ENCODE measurements at regions not wholly inside any gene's neighbourhood (a gene's known extent, or its start where the extent isn't known, plus 50 kb on each side); places are given as distances from the start of the nearest gene placed in this dataset.
"Not testable (repeated sequence)": the region's sequence is repeated elsewhere in the genome, so short reads cannot be mapped to it uniquely, and the experiment has no call there.

DNA sequence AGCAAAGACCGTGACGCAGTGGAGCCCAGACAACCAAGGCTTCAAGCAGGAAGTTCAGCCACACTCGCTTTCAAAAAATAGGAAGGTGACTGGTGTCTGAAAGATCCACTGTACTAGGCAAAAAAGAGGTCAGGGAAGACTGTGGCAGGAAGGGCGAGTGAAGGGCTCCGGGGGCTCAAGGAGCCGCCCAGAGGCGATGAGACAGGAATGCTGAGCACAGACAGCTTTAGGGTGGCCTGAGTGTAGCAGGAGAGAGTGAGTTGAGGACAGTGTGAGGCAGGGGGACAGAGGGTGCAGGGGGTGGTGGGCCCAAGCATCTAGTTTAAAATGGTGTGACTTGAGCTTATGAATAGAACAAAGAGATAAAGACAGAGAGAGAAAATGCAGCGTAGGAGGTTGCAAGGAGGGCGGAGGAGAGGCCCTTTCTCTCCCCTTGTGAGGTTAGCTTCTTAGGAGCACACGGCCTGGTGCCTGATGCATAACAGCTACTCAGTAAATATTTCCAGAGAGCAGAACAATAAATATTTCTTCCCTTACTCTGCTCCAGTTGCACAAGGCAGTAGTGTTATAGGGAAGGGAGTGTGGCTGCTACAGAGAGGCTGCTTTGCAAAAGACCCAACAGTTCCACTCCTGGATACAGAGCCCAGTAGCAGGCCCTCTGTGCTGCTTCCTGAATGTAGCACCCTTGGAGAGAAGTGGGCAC lies 789.7 kb upstream of the RAB6C start:
- no peak for DNase-seq

DNA sequence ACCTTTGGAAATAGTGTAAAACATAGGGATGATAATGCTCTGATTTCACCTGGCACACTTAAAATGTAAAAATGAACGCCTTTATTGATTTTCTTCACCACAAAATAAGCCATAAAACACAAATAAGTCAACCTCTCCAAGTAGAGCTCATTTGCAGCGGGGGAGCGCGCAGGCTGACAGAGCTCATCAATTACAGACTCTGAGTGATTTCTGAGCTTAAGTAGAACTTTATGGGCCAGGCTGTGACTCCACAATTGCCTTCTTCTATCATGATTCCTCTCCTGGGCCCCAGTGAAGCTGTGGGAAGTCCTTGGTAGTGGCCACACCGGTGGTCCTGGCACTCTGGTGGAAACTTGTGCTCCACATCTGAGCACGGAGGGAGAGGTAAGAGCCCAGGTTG lies 789.0 kb upstream of the RAB6C start:
- no peak for DNase-seq

DNA sequence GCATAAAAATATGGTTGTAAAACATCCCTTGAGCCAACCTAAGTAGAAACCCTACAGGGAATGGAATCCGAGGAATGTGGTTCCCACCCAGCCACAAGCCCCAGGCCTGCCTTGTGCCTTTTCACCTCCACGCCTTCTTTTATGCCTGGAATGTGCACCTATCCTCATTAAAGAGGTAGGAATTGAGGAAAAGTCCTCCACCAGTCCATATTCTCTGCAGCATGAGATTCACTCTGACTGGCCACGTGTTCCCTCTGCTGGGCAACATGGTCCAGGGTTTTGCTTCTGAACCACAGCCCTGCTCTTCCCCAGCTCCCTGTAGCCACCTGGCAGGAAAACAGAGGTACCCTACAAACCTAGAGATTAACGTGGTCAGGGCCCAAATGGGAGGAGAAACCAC lies 787.9 kb upstream of the RAB6C start:
- DNase-seq: no peak

DNA sequence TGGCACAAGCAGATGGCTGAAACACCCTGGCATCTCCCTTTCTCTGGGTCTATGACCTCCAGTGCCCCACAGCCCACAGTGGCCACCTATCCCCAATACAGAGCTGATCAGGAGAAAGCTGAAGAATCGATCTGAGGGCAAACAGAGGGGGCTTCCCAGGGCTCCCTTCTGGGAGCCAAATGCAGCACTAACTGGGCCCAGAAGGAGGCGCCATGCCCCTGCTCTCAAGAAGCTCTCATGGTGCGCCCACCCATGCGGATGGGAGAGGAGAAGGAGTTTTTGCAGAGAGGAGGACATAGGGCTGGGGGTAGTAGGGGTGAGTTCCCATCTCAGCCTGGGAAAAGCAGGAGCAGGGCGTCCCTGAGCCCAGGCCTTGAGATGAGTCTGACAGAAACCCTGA lies 787.3 kb upstream of the RAB6C start:
- DNase-seq: no peak

DNA sequence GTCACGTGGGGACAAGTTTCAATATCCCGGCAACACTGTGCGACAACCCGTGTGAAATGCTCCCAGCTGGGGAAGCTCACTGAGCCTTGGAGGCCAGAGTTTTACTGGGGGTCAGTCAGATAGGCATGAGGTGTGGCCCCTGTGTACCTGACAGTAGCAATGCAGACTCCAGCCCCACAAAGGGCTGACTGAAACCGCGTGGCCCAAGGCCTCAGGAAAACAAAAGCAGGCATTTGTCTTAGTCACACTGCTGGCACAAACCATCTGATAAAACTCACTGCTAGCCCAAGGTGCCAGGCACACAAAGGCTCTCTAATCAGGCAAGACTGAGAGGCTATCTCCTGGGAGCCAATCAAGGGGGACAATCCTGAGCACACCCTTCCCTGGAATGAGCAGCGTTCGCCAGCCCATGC lies 786.6 kb upstream of the RAB6C start:
- no peak for DNase-seq

DNA sequence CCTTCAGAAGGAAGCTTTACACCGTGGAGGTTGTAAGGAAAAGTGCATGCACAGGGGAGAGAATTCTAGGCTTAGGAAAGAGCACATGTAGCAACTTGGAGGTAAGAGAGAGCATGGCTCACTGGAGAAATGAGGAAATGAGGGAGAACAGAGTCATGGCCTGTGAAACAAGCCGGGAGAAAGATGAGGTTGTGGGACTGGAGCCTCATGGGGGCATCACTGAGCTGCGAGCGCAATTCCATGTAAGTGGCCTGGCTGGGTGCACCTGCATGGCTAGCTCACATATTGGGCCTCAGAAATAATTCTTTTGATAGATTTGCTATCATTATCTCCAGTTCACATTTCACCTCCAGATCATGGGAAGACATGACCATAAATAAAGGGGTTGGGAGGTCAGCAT lies 785.5 kb upstream of the RAB6C start:
- no peak for DNase-seq

DNA sequence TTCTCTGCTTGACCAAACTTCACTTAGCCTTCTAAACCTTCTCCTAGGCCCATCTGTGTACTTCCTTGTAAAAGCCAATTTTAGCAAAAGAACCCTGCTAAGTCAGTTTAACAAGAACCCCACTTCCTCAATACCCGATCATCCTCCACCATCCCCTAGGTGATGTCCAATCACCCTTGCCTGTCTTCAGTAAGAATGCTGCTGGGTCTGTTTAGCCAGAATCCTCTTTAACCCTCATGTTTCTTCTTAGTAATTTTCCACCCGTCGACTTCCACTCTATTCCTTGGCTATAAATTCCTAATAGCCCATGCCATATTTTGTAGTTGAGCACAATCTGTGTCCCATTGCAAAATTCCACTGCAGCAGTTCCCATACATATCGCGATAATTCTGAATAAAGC lies 780.0 kb upstream of the RAB6C start:
- DNase-seq: no peak

DNA sequence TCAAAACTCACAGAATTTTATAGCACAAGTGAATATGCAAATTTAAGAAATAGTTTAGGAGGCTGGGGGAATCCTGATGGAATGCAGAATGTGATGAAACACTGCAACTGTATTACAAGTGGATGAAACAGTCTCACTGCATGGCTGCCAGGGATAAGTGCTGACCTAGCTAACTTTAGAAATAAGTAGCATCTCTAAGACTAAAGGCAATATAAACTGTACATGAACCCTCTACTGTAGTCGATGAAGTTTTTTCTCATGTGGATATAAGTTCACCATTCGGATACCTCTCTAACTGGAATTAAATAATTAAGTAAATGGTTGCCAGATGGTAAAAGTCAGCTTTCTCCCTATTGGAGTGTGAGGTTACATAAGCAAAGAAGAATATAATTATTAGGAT lies 777.8 kb upstream of the RAB6C start:
- DNase-seq: no peak

DNA sequence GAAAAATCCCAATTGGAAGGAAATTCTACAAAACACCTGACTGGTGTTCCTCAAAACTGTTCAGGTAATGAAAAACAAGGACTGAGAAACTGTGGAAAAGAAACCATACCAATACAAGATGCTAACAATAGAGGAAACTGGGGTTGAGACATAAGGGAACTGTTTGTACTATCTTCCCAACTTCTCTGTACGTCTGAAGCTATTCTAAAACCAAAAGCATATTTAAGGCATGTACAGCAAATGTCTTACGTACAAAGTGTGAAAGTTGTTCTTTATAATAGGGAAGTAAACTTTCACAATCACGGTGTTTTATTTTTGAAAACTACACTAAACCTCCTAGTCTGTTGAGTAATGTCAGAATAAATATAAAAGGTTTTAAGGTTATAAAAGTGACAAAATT lies 776.1 kb upstream of the RAB6C start:
- DNase-seq: no peak

DNA sequence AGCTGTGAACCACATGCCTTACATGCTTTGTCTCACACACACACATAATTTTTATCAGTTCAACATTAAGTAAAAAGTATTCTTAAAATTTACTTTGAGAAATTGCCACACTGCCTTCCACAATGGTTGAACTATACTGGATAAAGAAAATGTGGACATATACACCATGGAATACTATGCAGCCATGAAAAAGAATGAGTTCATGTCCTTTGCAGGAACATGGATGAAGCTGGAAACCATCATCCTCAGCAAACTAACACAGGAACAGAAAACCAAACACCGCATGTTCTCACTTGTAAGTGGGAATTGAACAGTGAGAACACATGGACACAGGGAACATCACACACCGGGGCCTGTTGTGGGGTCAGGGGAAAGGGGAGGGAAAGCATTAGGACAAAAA lies 774.9 kb upstream of the RAB6C start:
- not testable (repeated sequence) for DNase-seq

DNA sequence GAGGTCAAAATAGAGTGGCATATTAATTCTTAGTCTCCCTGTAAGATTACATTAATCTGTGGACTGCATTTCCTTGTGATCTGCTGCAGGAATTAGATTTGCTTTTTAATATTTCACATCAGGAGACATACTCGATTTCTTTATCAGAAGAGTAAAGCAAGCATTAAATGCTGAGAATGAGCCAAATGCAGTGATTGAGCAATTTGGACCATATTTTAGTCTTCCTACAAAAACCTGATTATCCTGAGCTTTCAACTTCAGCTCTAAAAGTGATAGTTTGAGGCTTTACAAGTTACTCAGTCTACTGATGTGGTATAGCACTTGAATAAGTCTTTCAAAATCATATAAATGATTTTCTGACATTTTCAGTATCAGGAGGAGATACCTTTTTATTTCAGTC lies 774.3 kb upstream of the RAB6C start:
- no peak for DNase-seq

DNA sequence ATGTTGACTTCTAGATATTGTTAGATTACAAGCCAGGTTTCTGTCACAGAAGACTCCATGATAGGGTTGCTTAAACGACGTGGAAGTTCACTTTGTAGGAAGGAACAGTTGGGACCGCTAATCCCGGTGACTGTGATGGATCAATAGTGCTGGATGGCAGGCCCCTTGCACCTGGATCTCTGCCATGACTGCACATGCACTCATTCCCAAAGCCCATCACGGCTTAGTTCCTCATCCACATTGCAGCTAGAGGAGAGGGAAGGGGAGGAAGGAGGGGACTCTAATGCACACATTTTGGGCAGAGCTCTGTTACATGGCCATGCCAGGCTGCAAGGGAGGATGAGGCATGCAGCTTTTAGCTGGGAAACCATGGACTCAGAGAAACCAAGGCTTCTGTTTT lies 773.7 kb upstream of the RAB6C start:
- DNase-seq: no peak

DNA sequence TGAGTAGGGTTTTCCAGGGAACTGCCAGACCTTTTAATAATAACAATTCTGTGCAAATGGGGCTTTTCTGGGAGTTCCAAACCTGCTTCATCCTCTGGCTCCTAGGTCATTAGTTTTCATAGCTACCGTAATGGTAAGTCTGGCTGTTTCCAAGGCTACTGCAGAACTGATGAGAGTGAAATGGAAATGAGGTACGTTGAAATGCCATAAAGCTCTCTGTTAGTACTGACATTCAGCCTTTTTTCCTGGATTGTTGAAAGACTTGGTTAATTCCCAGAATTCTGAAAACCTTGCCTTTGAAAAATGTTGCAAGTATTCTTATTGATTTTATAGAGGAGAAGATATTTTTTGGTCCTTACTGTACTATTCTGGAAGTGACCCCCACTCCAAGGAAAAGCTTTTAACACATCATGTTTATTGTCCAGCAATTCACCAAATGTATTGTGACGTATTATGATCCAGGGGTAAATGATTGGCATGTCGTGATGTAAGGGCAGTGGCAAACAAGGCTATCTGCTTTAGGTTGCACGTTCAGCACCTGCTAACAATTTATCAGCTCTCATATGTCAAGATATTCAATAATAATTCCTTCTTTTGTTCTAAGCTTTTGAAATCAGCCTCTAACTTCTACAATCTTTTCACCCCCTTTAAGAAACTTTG lies 767.0 kb upstream of the RAB6C start:
- no peak for DNase-seq

DNA sequence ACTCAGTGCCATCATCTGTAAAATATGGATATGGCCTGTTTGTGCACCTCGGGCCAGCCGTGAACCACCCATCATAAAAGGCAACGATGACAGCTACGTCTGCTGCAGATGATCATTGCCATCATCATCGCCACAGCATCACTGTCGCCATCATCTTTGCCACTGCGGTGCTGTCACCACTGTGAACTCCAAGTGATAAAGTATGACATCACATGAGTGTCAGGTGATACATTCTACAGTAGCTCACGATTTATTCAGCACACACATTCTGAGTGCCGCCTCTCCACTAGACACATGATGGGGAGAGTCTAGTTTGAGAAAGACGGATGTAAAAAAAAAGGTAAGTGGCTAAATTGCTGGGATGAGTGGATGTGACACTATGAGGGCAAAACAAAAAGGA lies 755.4 kb upstream of the RAB6C start:
- DNase-seq: no peak

DNA sequence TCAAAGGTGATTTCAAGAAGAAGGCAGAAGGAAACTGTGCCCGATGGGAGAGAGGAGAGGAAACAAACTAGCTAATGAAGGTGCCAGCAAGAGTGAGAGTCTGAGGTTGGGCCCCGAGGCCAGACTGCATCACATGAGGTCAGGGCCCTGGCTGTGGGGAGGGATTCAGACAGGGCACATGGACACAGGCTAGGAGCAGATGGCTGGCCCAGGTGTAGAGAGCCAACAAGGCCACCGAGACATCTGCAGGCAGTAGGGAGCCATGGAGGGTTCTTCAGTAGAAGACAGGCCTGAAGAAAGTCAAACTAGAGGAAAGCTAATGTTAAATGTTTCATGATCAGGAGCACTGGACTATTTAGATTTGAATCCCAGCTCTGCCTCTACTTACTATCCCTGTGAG lies 755.0 kb upstream of the RAB6C start:
- DNase-seq: no peak

DNA sequence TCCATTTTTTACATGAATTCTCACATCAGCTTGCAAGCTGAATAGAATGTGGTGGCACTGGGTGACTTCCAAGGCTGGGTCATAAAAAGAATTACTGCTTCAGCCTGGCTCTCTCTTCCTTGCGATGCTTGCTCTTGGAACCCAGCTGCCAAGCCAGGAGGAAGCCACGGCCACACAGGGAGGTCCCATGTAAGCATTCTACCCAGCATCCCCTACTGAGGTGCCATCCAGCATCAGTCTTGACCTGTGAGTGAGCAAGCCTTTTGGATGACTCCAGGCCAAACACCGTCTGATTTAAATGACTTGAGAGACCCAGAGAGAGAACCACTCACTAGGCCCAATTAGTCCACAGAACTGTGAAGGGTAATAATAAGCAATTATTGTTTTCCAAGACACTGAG lies 750.3 kb upstream of the RAB6C start:
- no peak for DNase-seq

DNA sequence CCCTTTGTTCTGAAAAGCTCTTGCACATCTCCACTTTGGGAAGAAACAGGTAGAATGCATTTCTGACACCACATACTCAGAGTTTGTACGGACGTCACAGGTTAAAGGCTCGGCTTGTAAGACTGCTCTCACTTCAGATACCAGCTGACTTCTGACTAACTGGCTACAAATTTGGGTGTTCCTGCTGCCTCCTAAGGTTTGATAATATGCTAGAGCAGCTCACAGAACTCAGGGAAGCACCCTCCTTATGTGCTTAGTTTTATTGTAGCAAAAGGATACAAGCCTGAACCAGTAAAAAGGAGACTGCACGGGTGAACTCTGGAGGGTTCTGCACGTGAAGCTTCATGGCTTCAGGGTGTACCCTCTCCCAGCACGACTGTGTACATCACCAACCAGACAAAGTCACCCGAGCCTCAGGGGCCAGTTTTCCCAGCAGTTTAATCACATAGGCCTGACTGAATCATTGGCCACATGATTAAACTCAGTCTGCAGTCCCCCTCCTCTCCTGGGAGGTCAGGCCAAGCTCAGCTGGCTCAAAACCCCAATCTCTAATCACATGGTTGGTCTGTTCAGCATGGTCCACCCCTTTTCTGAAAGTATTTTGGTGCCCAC lies 749.5 kb upstream of the RAB6C start:
- DNase-seq: no peak

DNA sequence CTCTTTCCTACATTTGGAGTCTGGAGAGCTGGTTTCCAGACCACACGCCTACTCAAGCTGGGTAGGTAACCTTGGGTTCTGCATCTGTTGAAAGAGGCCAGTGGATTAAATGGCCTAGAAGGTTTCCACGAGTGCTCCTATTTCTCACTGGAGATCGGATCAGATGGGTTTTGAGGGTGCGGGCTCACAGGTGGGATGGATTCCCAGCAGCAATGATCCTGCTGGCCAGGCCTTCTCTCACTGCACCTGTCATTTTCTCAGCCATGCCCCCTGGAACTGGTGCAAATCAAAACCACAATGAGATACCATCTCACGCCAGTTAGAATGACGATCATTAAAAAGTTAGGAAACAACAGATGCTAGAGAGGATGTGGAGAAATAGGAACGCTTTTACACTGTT lies 747.5 kb upstream of the RAB6C start:
- DNase-seq: no peak

DNA sequence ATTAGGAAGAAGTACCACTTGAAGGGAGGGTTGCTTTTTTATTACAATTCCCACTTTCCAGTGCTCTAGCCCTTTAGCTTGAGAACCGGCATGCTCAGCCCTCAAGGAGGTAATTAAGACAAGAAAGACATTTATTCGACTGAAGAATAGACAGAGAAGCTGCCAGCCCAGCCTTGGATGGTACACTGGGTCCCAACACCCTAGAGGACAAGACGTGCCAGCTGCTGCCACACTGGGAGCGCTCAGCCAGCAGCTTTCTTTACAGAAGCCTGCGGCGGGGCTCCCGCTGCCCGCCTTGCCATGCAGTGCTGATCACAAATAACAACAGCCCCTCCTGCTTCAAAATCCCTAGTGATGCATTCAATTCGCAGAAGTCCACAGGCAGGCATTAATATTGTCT lies 746.3 kb upstream of the RAB6C start:
- DNase-seq: no peak

DNA sequence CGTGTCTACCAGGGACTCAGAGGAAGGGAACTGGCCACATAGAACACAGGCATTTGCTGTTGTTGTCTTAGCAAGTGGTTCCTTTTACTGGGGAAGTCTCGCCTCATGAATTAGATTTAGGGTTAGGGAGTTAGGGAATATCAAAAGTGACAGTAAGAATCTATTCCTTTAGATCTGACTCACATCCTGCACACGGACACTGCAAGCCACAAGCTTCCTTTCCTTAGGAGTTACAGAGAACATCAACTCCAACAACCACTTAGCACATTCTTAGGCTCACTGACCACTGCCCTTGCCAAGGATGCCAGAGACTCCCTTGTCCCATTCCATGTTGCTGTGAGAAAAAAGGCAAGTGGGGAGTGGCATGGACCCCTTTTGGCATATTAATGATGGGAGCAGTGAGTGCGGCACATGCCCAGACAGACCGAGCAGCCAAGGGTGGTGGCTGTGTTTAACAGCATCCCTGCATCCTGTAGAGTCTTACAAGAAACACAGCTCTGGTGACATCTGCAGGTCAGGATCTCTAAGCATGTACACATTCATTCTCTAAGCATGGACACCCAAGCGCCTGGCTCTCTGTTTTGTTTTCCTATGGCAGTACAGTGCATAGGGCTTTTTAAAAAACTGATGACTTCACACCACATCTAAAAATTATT lies 745.6 kb upstream of the RAB6C start:
- DNase-seq: no peak

DNA sequence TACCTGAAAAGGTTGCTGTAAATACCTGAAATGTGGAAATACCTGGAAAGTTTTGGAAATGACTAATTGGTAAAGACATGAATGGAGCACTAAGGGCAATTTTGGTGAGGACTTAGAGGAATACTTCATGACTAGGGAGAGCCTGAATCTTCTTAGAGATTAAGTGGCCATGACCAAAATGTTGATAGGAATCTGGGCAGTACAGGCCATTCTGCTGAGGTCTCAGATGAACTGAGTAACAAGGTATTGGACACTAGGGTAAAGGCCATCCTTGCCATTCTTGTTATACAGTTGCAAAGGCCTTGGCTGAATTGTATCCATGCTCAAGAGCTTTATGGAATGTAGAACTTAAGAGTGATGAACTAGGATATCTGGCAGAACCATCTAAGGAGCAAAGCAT lies 742.9 kb upstream of the RAB6C start:
- no peak for DNase-seq

DNA sequence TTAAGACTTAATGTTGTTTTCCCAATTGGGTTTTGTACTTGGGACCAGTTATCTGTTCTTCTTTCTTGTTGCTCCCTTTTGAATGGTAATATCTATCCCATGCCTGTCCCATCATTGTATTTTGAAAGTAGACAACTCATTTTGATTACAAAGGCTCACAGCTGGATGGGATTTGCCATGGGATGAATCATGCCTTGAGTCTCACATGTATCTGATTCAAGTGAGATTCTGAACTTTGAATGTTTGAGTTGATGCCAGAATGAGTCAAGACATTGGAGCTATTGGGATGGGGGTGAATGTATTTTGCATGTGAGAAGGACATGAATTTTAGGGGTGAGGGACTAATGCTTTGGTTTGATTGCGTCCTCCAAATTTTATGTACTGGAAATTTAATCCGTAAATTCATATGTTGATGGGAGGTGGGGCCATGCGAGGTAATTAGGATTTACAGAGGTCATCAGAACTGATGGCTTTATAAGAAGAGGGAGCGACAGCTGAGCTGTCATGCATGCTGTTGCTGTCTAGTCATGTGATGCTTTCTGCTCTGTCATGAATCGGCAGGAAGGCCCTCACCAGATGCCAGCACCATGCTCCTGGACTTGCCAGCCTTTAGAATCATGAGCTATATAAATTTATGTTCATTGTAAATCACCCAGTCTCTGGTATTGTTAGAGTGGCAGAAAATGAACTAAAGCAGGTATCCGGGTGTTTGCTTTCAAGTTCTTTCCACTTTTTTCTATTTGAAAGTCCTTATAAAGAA lies 741.3 kb upstream of the RAB6C start:
- no peak for DNase-seq

DNA sequence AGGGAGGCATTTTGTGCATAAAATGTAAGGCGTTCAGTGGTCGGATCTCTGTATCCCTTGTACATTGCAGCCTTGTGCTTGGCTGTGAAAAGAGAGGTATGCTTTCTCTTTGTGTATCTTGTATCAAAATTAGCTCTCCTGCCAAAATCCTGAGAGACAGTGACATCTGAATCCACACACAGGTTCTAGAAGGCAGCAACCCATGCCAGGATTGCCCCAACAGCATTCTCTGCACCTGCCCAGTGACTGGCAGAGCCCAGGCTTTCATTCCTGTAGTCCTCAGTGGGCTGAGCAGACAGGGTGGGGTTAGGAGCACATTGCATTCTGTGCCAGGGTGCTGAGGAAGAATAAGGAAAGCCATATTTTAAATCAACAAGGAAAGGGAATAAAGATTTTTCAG lies 740.3 kb upstream of the RAB6C start:
- DNase-seq: no peak

Data from activated CD4-positive, CD25-positive, alpha-beta regulatory T cell treated with anti-CD3 and anti-CD28 coated beads, Interleukin-2, amount 50 U/mL, for 72 hours (primary cell).